K562 (cell line): ENCODE measurements at regions not wholly inside any gene's neighbourhood (a gene's known extent, or its start where the extent isn't known, plus 50 kb on each side); places are given as distances from the start of the nearest gene placed in this dataset.
A peak's percentile ranks its signal among the peaks of the same experiment; 100 is the strongest.

Source experiments
- ARHGAP35 ChIP-seq: fragments of 450-650 bp; IDR thresholded peaks from 2 replicates; pipeline ENCODE4 v1.6.1; 2018; ENCODE audit not compliant: partially characterized antibody
- DDX20 ChIP-seq: fragments of 450-650 bp; IDR thresholded peaks from 2 replicates; pipeline ENCODE4 v1.6.1; 2016; ENCODE audit warnings: missing genetic modification characterization, low read depth, mild to moderate bottlenecking, missing compliant biosample characterization, moderate library complexity
- DPF2 ChIP-seq: fragments of 450-650 bp; IDR thresholded peaks from 2 replicates; pipeline ENCODE4 v1.6.1; 2016
- EWSR1 ChIP-seq: fragments of 450-650 bp; IDR thresholded peaks from 2 replicates; pipeline ENCODE4 v1.6.1; 2018; ENCODE audit warnings: borderline replicate concordance, mild to moderate bottlenecking, low read depth, moderate library complexity; ENCODE audit not compliant: partially characterized antibody
- EZH2 ChIP-seq: IDR thresholded peaks from 2 replicates; pipeline ENCODE4 v1.6.1; 2012; ENCODE audit warnings: low read depth, mild to moderate bottlenecking, inconsistent platforms, low read length, borderline replicate concordance
- FIP1L1 ChIP-seq: fragments of 200-400 bp; formaldehyde crosslinking; IDR thresholded peaks from 2 replicates; pipeline ENCODE4 v1.6.1; 2018; ENCODE audit warnings: mild to moderate bottlenecking, low read depth, low read length; ENCODE audit not compliant: poor library complexity, severe bottlenecking
- HNRNPLL ChIP-seq: fragments of 200-400 bp; formaldehyde crosslinking; IDR thresholded peaks from 2 replicates; pipeline ENCODE4 v1.6.1; 2017; ENCODE audit warnings: low read length, low read depth, mild to moderate bottlenecking; ENCODE audit not compliant: poor library complexity, severe bottlenecking
- NR2C1 ChIP-seq, 2 experiments: fragments of 450-650 bp; IDR thresholded peaks; 2 replicates each; pipeline ENCODE4 v1.6.1; 2017; ENCODE audit warnings: mild to moderate bottlenecking in 2 of 2, antibody characterized with exemption in 1 of 2, inconsistent platforms in 1 of 2, missing compliant biosample characterization in 1 of 2, missing genetic modification characterization in 1 of 2
- PHF8 ChIP-seq: fragments of 200-600 bp; sonication (generic); IDR thresholded peaks from 2 replicates; pipeline ENCODE4 v1.6.1; 2012; ENCODE audit warnings: mixed run types, mild to moderate bottlenecking, inconsistent platforms, low read length, moderate library complexity, borderline replicate concordance
- RFX1 ChIP-seq: fragments of 450-650 bp; IDR thresholded peaks from 2 replicates; pipeline ENCODE4 v1.6.1; 2016; ENCODE audit warnings: mild to moderate bottlenecking, moderate library complexity
- SNRNP70 ChIP-seq: fragments of 200-400 bp; formaldehyde crosslinking; optimal IDR thresholded peaks from 2 replicates; pipeline ENCODE3; 2017; ENCODE audit warnings: low read depth, low read length
- ZBTB34 ChIP-seq: fragments of 250-450 bp; sonication (Bioruptor Pico); IDR thresholded peaks from 2 replicates; pipeline ENCODE4 v1.8.0; 2021; ENCODE audit warnings: mild to moderate bottlenecking, moderate library complexity
- ZNF175 ChIP-seq: fragments of 200-800 bp; sonication (Bioruptor generic); IDR thresholded peaks from 2 replicates; pipeline ENCODE4 v1.6.1; 2016; ENCODE audit warnings: low read depth, mild to moderate bottlenecking, missing genetic modification characterization, missing compliant biosample characterization
- ZNF280A ChIP-seq: fragments of 450-650 bp; IDR thresholded peaks from 2 replicates; pipeline ENCODE4 v1.6.1; 2018; ENCODE audit warnings: mild to moderate bottlenecking, low read depth; ENCODE audit not compliant: partially characterized antibody
- ZNF324 ChIP-seq: fragments of 250-450 bp; sonication (Bioruptor Pico); IDR thresholded peaks from 2 replicates; pipeline ENCODE4 v1.4.0; 2020; ENCODE audit warnings: mild to moderate bottlenecking
- ZNF449 ChIP-seq: fragments of 250-450 bp; sonication (Bioruptor Pico); IDR thresholded peaks from 2 replicates; pipeline ENCODE4 v1.8.0; 2022; ENCODE audit warnings: moderate library complexity, mild to moderate bottlenecking, inconsistent platforms
- ZNF551 ChIP-seq: fragments of 250-450 bp; sonication (Bioruptor Pico); IDR thresholded peaks from 2 replicates; pipeline ENCODE4 v1.5.0; 2021; ENCODE audit warnings: mild to moderate bottlenecking, moderate library complexity
- ZNF609 ChIP-seq: sonication (generic); formaldehyde crosslinking; IDR thresholded peaks from 2 replicates; pipeline ENCODE4 v1.8.1; 2023; ENCODE audit warnings: missing genetic modification reagents, mild to moderate bottlenecking, borderline replicate concordance

GRCh38 chr1:207963427-207964194 lies 52.7 kb upstream of the CD34 start (continued):
- TF ChIP-seq ZNF449 (CRISPR knock-in tag), result no peak
- no peak for TF ChIP-seq ZNF324 (CRISPR knock-in tag)
- no peak for TF ChIP-seq HNRNPLL
- TF ChIP-seq ZNF609 (CRISPR knock-in tag), result no peak
- TF ChIP-seq SNRNP70, result no peak
- no peak for TF ChIP-seq ZNF280A
- no peak for TF ChIP-seq ZBTB34 (CRISPR knock-in tag)
- no peak for TF ChIP-seq NR2C1 (IDR thresholded peaks at IDR 0.05)
- TF ChIP-seq NR2C1 (tag; IDR thresholded peaks at IDR 0.05), result no peak
- TF ChIP-seq PHF8, result peak; percentile 96
- no peak for TF ChIP-seq DDX20 (tag)
- TF ChIP-seq ARHGAP35, result no peak
- TF ChIP-seq FIP1L1, result peak; percentile 96
- no peak for TF ChIP-seq DPF2
- TF ChIP-seq EWSR1, result no peak
- no peak for TF ChIP-seq ZNF551 (CRISPR knock-in tag)
- no peak for TF ChIP-seq RFX1
- TF ChIP-seq ZNF175 (CRISPR knock-in tag), result peak; percentile 83
- no peak for TF ChIP-seq EZH2
